ENCODE measurements at regions not wholly inside any gene's neighbourhood (a gene's known extent, or its start where the extent isn't known, plus 50 kb on each side); places are given as distances from the start of the nearest gene placed in this dataset.
"Not testable (repeated sequence)": the region's sequence is repeated elsewhere in the genome, so short reads cannot be mapped to it uniquely, and the experiment has no call there.

DNA sequence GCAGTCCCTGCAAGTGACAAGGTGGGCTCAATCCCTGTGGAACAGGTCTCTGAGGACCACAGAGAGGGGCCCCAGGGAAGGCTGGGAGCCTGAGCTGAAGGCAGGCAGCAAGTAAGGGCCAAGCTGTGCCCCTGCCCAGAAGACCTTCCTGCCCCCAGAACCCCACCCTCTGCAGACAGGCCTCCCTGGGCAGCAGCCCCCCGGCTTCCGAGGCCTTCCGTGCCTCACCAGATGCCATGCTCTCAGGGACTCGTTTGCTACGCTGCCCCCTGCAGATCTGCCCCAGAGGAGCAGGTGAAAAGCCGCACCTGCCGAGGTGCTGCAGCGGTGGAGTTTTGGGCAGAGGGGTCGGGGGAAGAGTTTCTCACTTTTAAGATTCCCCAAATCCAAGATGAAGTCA lies 125.4 kb upstream of the AKAP13 start:
- not testable (repeated sequence) for H3K9me3 ChIP-seq (ENCODE audit: low read length); H3K9ac ChIP-seq (ENCODE audit: low read length); H3K4me1 ChIP-seq (ENCODE audit: insufficient read depth, low read length); H3K27me3 ChIP-seq (ENCODE audit: control insufficient read depth in 1 of 2, insufficient read depth in 2 of 2, low read length in 2 of 2); H3K4me3 ChIP-seq (ENCODE audit: low read depth in 1 of 2, low read length in 2 of 2); H3K36me3 ChIP-seq (ENCODE audit: insufficient read depth, low read length); H3K27ac ChIP-seq (ENCODE audit: low read depth, low read length)

DNA sequence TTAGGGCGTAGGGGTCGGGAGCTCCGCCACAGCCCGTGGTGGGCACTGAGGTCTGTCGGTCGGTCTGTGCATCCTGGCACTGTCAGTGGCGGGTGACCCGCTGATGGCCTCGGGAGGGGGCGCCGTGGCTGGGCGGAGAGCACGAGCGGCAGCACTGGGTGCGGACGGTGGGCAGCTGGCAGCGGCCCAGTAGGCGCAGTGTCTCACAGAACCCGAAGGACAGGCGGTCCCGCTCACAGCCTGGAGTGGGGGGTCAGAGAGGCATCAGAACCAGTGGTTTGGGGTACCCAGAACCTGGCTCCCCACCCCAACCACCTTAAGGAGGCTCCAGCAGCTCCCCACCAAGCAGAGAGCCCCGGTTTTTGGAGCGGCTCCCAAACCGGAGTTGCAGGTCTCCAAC lies 124.9 kb upstream of the AKAP13 start:
- H3K4me3 ChIP-seq (ENCODE audit: low read depth in 1 of 2, low read length in 2 of 2); H3K27me3 ChIP-seq (ENCODE audit: control insufficient read depth in 1 of 2, insufficient read depth in 2 of 2, low read length in 2 of 2); H3K27ac ChIP-seq (ENCODE audit: low read depth, low read length); H3K9me3 ChIP-seq (ENCODE audit: low read length); H3K36me3 ChIP-seq (ENCODE audit: insufficient read depth, low read length); H3K9ac ChIP-seq (ENCODE audit: low read length); H3K4me1 ChIP-seq (ENCODE audit: insufficient read depth, low read length): not testable (repeated sequence)

DNA sequence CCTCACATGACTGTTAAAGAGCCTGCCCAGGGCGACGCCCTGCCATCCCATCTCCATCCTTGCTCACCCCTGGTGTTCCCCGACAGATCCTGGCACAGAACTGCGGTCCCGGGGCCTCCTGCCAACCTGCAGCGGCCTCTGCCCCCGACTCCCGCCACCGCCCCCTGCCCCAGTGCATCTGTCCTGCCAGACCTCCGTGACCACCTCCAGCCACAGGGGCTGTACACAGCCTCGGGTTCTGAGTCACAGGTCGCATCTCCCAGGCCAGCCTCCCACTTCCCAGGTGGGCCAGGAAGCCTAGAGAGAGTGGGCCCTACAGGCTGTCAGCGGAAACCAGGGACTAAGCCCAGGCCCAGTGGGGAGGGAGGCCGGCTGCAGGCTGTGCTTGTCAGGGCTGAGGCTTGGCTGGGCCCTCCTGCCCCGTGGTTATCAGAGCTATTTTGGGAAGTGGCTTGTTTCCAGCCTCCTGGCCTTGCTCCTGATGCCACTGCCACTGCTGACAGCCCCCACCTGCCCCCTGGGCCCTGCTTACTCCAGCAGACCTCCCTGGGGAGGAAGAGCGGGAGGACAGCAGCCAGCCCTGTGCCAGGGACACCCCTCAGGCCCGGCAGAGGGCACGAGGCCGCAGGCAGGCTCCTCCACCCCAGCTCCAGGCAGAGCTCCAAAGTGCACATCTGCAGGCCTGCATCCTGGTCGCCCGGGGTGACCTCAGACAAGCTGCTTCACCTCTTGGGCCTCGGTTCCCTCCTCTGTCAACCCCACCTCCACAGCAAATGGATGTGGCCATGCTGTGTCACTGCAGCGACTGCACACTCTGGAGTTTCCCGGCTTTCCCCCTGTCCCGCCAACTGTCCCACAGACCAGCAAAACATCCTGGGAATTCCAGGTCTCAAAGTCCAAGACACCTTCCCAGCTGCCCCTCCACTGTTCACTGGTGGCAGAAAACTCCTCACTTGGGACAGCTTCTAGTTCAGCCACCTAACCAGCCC lies 124.1 kb upstream of the AKAP13 start:
- not testable (repeated sequence) for H3K9me3 ChIP-seq (ENCODE audit: low read length); H3K27ac ChIP-seq (ENCODE audit: low read depth, low read length); H3K36me3 ChIP-seq (ENCODE audit: insufficient read depth, low read length); H3K4me1 ChIP-seq (ENCODE audit: insufficient read depth, low read length); H3K9ac ChIP-seq (ENCODE audit: low read length); H3K4me3 ChIP-seq (ENCODE audit: low read depth in 1 of 2, low read length in 2 of 2); H3K27me3 ChIP-seq (ENCODE audit: control insufficient read depth in 1 of 2, insufficient read depth in 2 of 2, low read length in 2 of 2)

- not testable (repeated sequence) for H3K4me1 ChIP-seq (ENCODE audit: insufficient read depth, low read length); H3K4me3 ChIP-seq (ENCODE audit: low read depth in 1 of 2, low read length in 2 of 2); H3K9ac ChIP-seq (ENCODE audit: low read length); H3K27ac ChIP-seq (ENCODE audit: low read depth, low read length); H3K27me3 ChIP-seq (ENCODE audit: control insufficient read depth in 1 of 2, insufficient read depth in 2 of 2, low read length in 2 of 2); H3K9me3 ChIP-seq (ENCODE audit: low read length); H3K36me3 ChIP-seq (ENCODE audit: insufficient read depth, low read length)
Measured at GRCh38 chr15:85258062-85258445, 122.3 kb upstream of the AKAP13 start.

DNA sequence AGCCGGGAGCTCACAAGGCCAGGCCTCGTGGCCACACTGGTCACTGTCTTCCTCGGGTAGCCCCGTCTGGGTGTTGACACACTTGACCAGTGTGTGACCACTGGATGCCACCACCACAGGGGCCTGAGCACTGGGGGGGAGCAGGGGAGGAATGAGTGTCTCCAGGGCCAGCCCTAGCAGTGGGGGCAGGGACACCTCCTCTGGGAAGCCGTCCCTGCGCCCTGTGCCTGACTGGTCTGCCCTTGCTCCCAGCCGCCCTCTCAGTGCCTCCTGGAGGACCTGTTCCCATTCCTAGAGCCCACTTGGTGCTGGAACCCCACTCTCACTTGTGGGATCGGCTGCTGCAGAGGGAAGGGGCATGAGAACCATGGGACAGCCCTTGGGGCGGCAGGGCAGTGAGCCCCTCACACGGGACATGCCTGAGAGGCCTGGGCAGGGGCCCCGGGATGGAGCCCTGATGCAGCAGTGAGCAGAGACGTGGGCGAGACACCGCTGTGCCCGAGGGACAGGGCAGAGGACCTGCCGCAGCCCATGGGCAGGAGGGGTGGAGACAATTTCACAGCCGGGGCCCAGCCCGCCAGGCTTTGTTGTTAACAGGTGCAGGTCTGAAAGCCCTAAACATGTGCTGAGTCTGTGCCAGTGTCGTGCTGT lies 121.7 kb upstream of the AKAP13 start:
- H3K4me1 ChIP-seq (ENCODE audit: insufficient read depth, low read length); H3K27me3 ChIP-seq (ENCODE audit: control insufficient read depth in 1 of 2, insufficient read depth in 2 of 2, low read length in 2 of 2); H3K36me3 ChIP-seq (ENCODE audit: insufficient read depth, low read length); H3K27ac ChIP-seq (ENCODE audit: low read depth, low read length); H3K9me3 ChIP-seq (ENCODE audit: low read length); H3K4me3 ChIP-seq (ENCODE audit: low read depth in 1 of 2, low read length in 2 of 2); H3K9ac ChIP-seq (ENCODE audit: low read length): not testable (repeated sequence)

GRCh38 chr15:85260526-85260925 lies 119.9 kb upstream of the AKAP13 start:
- not testable (repeated sequence) for H3K9me3 ChIP-seq (ENCODE audit: low read length); H3K27me3 ChIP-seq (ENCODE audit: control insufficient read depth in 1 of 2, insufficient read depth in 2 of 2, low read length in 2 of 2); H3K36me3 ChIP-seq (ENCODE audit: insufficient read depth, low read length); H3K4me1 ChIP-seq (ENCODE audit: insufficient read depth, low read length); H3K4me3 ChIP-seq (ENCODE audit: low read depth in 1 of 2, low read length in 2 of 2); H3K9ac ChIP-seq (ENCODE audit: low read length); H3K27ac ChIP-seq (ENCODE audit: low read depth, low read length)

DNA sequence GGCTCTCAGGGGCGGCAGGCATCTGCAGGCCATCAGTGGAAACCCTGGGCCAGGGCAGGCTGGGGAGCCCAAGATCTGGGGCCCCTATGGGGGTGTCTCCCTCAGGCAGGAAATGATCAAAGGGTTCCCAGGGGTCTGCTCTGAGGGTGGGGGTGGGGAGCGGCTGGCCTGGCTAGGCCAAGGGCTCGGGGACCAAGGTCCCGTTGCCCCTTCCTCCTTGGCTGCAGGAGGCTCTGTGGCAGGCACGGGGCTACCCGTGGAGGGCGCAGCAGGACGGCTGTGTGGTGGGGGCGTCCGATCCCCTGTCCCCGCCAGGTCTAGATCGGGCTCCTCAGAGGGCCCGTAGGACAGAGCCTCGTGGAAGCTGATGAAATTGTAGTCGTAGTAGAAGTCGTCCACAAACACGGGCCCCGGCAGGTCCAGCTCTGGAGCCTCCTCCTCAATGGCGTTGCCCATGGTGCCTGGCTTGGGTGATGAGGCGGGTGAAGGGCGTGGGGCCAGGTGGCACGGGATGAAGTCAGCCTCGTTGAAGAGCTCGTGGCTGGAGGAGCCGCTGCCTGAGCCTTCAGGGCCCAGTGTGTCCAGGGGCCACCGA lies 117.8 kb upstream of the AKAP13 start:
- H3K9me3 ChIP-seq (ENCODE audit: low read length); H3K27ac ChIP-seq (ENCODE audit: low read depth, low read length); H3K27me3 ChIP-seq (ENCODE audit: control insufficient read depth in 1 of 2, insufficient read depth in 2 of 2, low read length in 2 of 2); H3K4me1 ChIP-seq (ENCODE audit: insufficient read depth, low read length); H3K36me3 ChIP-seq (ENCODE audit: insufficient read depth, low read length); H3K4me3 ChIP-seq (ENCODE audit: low read depth in 1 of 2, low read length in 2 of 2); H3K9ac ChIP-seq (ENCODE audit: low read length): not testable (repeated sequence)

DNA sequence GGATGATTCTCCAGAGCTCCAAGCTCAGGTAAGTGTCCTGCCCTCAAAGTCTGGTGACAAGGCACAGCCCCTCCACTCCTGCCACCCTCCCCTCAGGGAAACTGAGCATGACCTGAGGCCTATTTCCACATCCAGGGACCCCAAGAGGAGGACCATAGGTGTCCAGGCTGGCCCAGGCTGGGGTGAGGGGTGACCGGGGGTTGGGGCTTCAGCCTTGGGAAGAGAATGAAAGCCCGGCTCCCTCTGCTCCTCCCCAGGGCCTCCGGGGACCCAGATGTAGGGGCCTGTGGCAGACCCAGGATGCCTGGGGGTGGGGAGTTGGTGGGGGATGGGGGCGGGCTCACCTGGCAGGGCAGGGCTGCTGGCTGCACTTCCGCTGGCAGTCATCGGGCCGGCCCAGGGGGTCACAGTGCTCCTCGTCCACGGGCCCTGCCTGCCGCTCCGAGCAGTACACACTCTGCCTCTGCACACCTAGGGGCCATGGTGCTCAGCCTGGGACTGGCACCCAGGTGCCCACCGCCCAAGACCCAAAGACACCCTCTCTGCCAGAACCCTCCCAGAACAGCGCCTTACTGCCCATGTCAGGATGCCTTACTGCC lies 116.5 kb upstream of the AKAP13 start:
- not testable (repeated sequence) for H3K36me3 ChIP-seq (ENCODE audit: insufficient read depth, low read length)

GRCh38 chr15:85264614-85265190 lies 115.7 kb upstream of the AKAP13 start:
- not testable (repeated sequence) for H3K36me3 ChIP-seq (ENCODE audit: insufficient read depth, low read length); H3K9me3 ChIP-seq (ENCODE audit: low read length); H3K27ac ChIP-seq (ENCODE audit: low read depth, low read length)

More for the DNA sequence above, 116.5 kb upstream of the AKAP13 start:
- not testable (repeated sequence) for H3K27ac ChIP-seq (ENCODE audit: low read depth, low read length); H3K4me3 ChIP-seq (ENCODE audit: low read depth in 1 of 2, low read length in 2 of 2); H3K9ac ChIP-seq (ENCODE audit: low read length); H3K9me3 ChIP-seq (ENCODE audit: low read length); H3K27me3 ChIP-seq (ENCODE audit: control insufficient read depth in 1 of 2, insufficient read depth in 2 of 2, low read length in 2 of 2); H3K4me1 ChIP-seq (ENCODE audit: insufficient read depth, low read length)

GRCh38 chr15:85267158-85267857 lies 113.1 kb upstream of the AKAP13 start:
- not testable (repeated sequence) for H3K4me3 ChIP-seq (ENCODE audit: low read depth in 1 of 2, low read length in 2 of 2); H3K4me1 ChIP-seq (ENCODE audit: insufficient read depth, low read length); H3K36me3 ChIP-seq (ENCODE audit: insufficient read depth, low read length); H3K27me3 ChIP-seq (ENCODE audit: control insufficient read depth in 1 of 2, insufficient read depth in 2 of 2, low read length in 2 of 2); H3K9ac ChIP-seq (ENCODE audit: low read length); H3K9me3 ChIP-seq (ENCODE audit: low read length); H3K27ac ChIP-seq (ENCODE audit: low read depth, low read length)

More at GRCh38 chr15:85264614-85265190, 115.7 kb upstream of the AKAP13 start:
- not testable (repeated sequence) for H3K4me1 ChIP-seq (ENCODE audit: insufficient read depth, low read length); H3K4me3 ChIP-seq (ENCODE audit: low read depth in 1 of 2, low read length in 2 of 2); H3K9ac ChIP-seq (ENCODE audit: low read length); H3K27me3 ChIP-seq (ENCODE audit: control insufficient read depth in 1 of 2, insufficient read depth in 2 of 2, low read length in 2 of 2)

All from muscle layer of colon (tissue), 2 donors.